Activated T-cell treated with anti-CD3 and anti-CD28 coated beads, Interleukin-2, amount 50 U/mL, for 72 hours (primary cell): ENCODE measurements at regions not wholly inside any gene's neighbourhood (a gene's known extent, or its start where the extent isn't known, plus 50 kb on each side); places are given as distances from the start of the nearest gene placed in this dataset.

ENCODE experiments used
- ATAC-seq, 2 donors: fragments of 150-1000 bp; cut with Tn5 transposase; replicated peaks in 1 of 2; 2 replicates each; pipeline ENCODE4 v1.10.0; 2021; ENCODE audit warnings: moderate library complexity in 2 of 2, mild to moderate bottlenecking in 1 of 2
- DNase-seq, 2 donors: peaks; one replicate each; pipeline ENCODE4 v3.0.0; 2021 to 2022; ENCODE audit warnings: mixed read lengths in 1 of 2
- H3K27ac Mint-ChIP-seq: one replicate; pipeline ENCODE4 v1.8.0; 2022; ENCODE audit warnings: mild to moderate bottlenecking, moderate library complexity, mixed read lengths
- H3K27me3 Mint-ChIP-seq: one replicate; pipeline ENCODE4 v1.8.0; 2022; ENCODE audit warnings: low read depth, mixed read lengths
- H3K36me3 Mint-ChIP-seq, 2 donors: one replicate each; pipeline ENCODE4 v1.8.0; 2022; ENCODE audit warnings: mixed read lengths in 2 of 2, mild to moderate bottlenecking in 1 of 2; ENCODE audit not compliant: insufficient read depth in 2 of 2
- H3K4me1 Mint-ChIP-seq: one replicate; pipeline ENCODE4 v1.8.0; 2022; ENCODE audit warnings: low read depth, mixed read lengths
- H3K4me3 Mint-ChIP-seq, 2 donors: one replicate each; pipeline ENCODE4 v1.8.0; 2022; ENCODE audit warnings: mild to moderate bottlenecking in 2 of 2, mixed read lengths in 2 of 2, moderate library complexity in 2 of 2
- H3K9me3 Mint-ChIP-seq, 2 donors: one replicate each; pipeline ENCODE4 v1.8.0; 2022; ENCODE audit warnings: mixed read lengths in 2 of 2

- Mint-ChIP-seq H3K27me3 (peaks cover 6% of the 10 kb centered on the region), H3K9me3 (peaks cover 0 to 7% of the 10 kb centered on the region in 2 donors)
- no peak for ATAC-seq
Observed at GRCh38 chr2:150909090-150909489, 352.6 kb downstream of the RBM43 start.

GRCh38 chr2:150907466-150907865 lies 354.2 kb downstream of the RBM43 start:
- Mint-ChIP-seq H3K27ac (no peak overlapping the region), H3K9me3 (peaks cover 0 to 7% of the 10 kb centered on the region in 2 donors), H3K36me3 (no peaks in the 10 kb centered on the region), H3K4me1 (no peaks in the 10 kb centered on the region), H3K4me3 (no peak overlapping the region), H3K27me3 (peaks cover 6% of the 10 kb centered on the region)
- ATAC-seq, result no peak
- DNase-seq, result no peak

More at GRCh38 chr2:150909090-150909489, 352.6 kb downstream of the RBM43 start:
- H3K27ac Mint-ChIP-seq, result no peak overlapping the region
- H3K4me1 Mint-ChIP-seq, result no peaks in the 10 kb centered on the region
- no peak overlapping the region for H3K4me3 Mint-ChIP-seq
- H3K36me3 Mint-ChIP-seq, result no peaks in the 10 kb centered on the region
- no peak for DNase-seq

- Mint-ChIP-seq H3K4me1 (no peaks in the 10 kb centered on the region), H3K36me3 (no peaks in the 10 kb centered on the region), H3K27me3 (peaks cover 6% of the 10 kb centered on the region), H3K4me3 (no peak overlapping the region), H3K9me3 (peaks cover 6 to 9% of the 10 kb centered on the region in 2 donors), H3K27ac (no peak overlapping the region)
- DNase-seq, result no peak
- no peak for ATAC-seq
Observed at GRCh38 chr2:150903461-150903860, 358.2 kb downstream of the RBM43 start.

- no peak for ATAC-seq
- H3K4me3 Mint-ChIP-seq, result no peak overlapping the region
Observed at GRCh38 chr2:150903055-150903454, 358.6 kb downstream of the RBM43 start.

GRCh38 chr2:150900913-150901312 lies 360.8 kb downstream of the RBM43 start:
- Mint-ChIP-seq H3K36me3 (no peaks in the 10 kb centered on the region), H3K4me3 (no peak overlapping the region), H3K9me3 (peaks cover 6 to 7% of the 10 kb centered on the region in 2 donors), H3K27ac (no peak overlapping the region), H3K4me1 (no peaks in the 10 kb centered on the region), H3K27me3 (peaks cover 11% of the 10 kb centered on the region)
- ATAC-seq (no peak), DNase-seq (no peak)

More at GRCh38 chr2:150903055-150903454, 358.6 kb downstream of the RBM43 start:
- peaks cover 6 to 7% of the 10 kb centered on the region in 2 donors for H3K9me3 Mint-ChIP-seq
- no peaks in the 10 kb centered on the region for H3K4me1 Mint-ChIP-seq
- H3K27ac Mint-ChIP-seq, result no peak overlapping the region
- H3K27me3 Mint-ChIP-seq, result peaks cover 7% of the 10 kb centered on the region
- no peaks in the 10 kb centered on the region for H3K36me3 Mint-ChIP-seq
- DNase-seq, result no peak

- Mint-ChIP-seq H3K36me3 (no peaks in the 10 kb centered on the region), H3K4me3 (no peak overlapping the region), H3K9me3 (peaks cover 0 to 4% of the 10 kb centered on the region in 2 donors), H3K4me1 (no peaks in the 10 kb centered on the region), H3K27ac (no peak overlapping the region), H3K27me3 (peaks cover 7% of the 10 kb centered on the region)
- ATAC-seq (no peak), DNase-seq (no peak)
Observed at GRCh38 chr2:150895968-150896367, 365.7 kb downstream of the RBM43 start.

- no peaks in the 10 kb centered on the region for H3K36me3 Mint-ChIP-seq
- no peak overlapping the region for H3K4me3 Mint-ChIP-seq
- peaks cover 0 to 2% of the 10 kb centered on the region in 2 donors for H3K9me3 Mint-ChIP-seq
- H3K27ac Mint-ChIP-seq, result no peak overlapping the region
- peaks cover 20% of the 10 kb centered on the region for H3K27me3 Mint-ChIP-seq
- ATAC-seq (no peak), DNase-seq (no peak)
- no peaks in the 10 kb centered on the region for H3K4me1 Mint-ChIP-seq
Observed at GRCh38 chr2:150889141-150889540, 372.5 kb downstream of the RBM43 start.

GRCh38 chr2:150888337-150888736 lies 373.3 kb downstream of the RBM43 start:
- Mint-ChIP-seq H3K9me3 (peaks cover 0 to 2% of the 10 kb centered on the region in 2 donors), H3K4me1 (no peaks in the 10 kb centered on the region), H3K27ac (no peak overlapping the region), H3K27me3 (peaks cover 20% of the 10 kb centered on the region), H3K36me3 (no peaks in the 10 kb centered on the region), H3K4me3 (no peak overlapping the region)
- DNase-seq (no peak), ATAC-seq (no peak)

GRCh38 chr2:150887926-150888325 lies 373.7 kb downstream of the RBM43 start:
- DNase-seq (no peak), ATAC-seq (no peak)
- H3K27ac Mint-ChIP-seq, result no peak overlapping the region
- no peaks in the 10 kb centered on the region for H3K36me3 Mint-ChIP-seq
- H3K4me1 Mint-ChIP-seq, result no peaks in the 10 kb centered on the region
- H3K4me3 Mint-ChIP-seq, result no peak overlapping the region
- peaks cover 0 to 2% of the 10 kb centered on the region in 2 donors for H3K9me3 Mint-ChIP-seq
- peaks cover 20% of the 10 kb centered on the region for H3K27me3 Mint-ChIP-seq

- Mint-ChIP-seq H3K27me3 (peaks cover 20% of the 10 kb centered on the region), H3K27ac (no peak overlapping the region), H3K4me3 (no peak overlapping the region), H3K9me3 (peaks cover 0 to 2% of the 10 kb centered on the region in 2 donors), H3K4me1 (no peaks in the 10 kb centered on the region), H3K36me3 (no peaks in the 10 kb centered on the region)
- no peak for DNase-seq
- ATAC-seq, result no peak
Observed at GRCh38 chr2:150885774-150886386, 375.8 kb downstream of the RBM43 start.

- H3K27me3 Mint-ChIP-seq, result peaks cover 17% of the 10 kb centered on the region
- DNase-seq (no peak), ATAC-seq (no peak)
- no peaks in the 10 kb centered on the region for H3K36me3 Mint-ChIP-seq
- H3K9me3 Mint-ChIP-seq, result peaks cover 0 to 2% of the 10 kb centered on the region in 2 donors
- H3K4me1 Mint-ChIP-seq, result no peaks in the 10 kb centered on the region
- H3K27ac Mint-ChIP-seq, result no peak overlapping the region
- H3K4me3 Mint-ChIP-seq, result no peak overlapping the region
Observed at GRCh38 chr2:150885236-150885635, 376.4 kb downstream of the RBM43 start.

- Mint-ChIP-seq H3K4me1 (no peaks in the 10 kb centered on the region), H3K27ac (no peak overlapping the region), H3K4me3 (no peak overlapping the region), H3K27me3 (peaks cover 13% of the 10 kb centered on the region), H3K36me3 (no peaks in the 10 kb centered on the region), H3K9me3 (peaks cover 0 to 2% of the 10 kb centered on the region in 2 donors)
- DNase-seq (no peak), ATAC-seq (no peak)
Observed at GRCh38 chr2:150883613-150883895, 378.1 kb downstream of the RBM43 start.

GRCh38 chr2:150882751-150883612 lies 378.7 kb downstream of the RBM43 start:
- Mint-ChIP-seq H3K9me3 (peaks cover 0 to 2% of the 10 kb centered on the region in 2 donors), H3K27me3 (peaks cover 13% of the 10 kb centered on the region), H3K27ac (no peak overlapping the region), H3K36me3 (no peaks in the 10 kb centered on the region), H3K4me1 (no peaks in the 10 kb centered on the region), H3K4me3 (no peak overlapping the region)
- ATAC-seq (no peak), DNase-seq (no peak)
